Pons (tissue), 1 donor: ENCODE measurements at regions not wholly inside any gene's neighbourhood (a gene's known extent, or its start where the extent isn't known, plus 50 kb on each side); places are given as distances from the start of the nearest gene placed in this dataset.
"Not testable (repeated sequence)": the region's sequence is repeated elsewhere in the genome, so short reads cannot be mapped to it uniquely, and the experiment has no call there.

Source experiments
- DNase-seq: peaks from one replicate; pipeline ENCODE4 v3.0.0-alpha.2; 2016; ENCODE audit warnings: low spot score

DNA sequence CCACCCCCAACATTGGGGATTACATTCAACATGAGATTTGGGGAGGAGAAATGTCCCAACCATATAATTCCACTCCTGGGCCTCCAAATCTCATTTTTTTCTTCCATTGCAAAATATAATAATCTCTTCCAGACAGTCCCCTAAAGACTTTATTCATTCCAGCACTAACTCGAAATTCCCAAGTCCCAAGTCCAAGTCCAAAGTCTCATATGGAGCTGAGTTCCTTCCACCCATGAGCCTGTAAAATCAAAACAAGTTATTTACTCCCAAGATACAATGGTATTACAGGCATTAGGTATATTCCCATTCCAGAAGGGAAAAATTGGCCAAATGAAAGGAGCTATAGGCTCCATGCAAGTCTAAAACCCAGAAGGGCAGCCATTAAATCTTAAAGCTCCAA lies 56.7 kb downstream of the P2RY1 start:
- no peak for DNase-seq

- DNase-seq: no peak
Measured at GRCh38 chr3:152892446-152892845, 57.5 kb downstream of the P2RY1 start.

DNA sequence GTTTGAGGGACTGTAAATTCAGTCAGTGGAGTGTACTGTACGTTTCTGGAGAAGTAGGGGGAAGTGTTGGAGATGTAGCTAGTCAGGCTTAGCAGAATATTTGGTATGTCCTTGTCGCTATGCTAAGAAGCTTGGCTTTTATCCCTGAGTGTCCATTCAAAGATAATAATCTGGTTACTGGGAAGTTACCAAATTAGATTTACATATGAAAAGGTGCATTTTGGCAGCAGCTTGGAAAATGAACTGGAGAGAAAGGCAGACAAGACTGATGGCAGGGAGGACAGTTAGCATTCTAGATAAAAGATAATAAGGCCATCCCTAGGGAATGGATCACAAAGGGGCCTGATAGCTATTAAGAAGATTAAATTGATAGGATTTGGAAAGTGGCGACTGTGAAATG lies 58.7 kb downstream of the P2RY1 start:
- DNase-seq: peak; percentile 15

- DNase-seq: peak; percentile 8
Measured at GRCh38 chr3:152899306-152899705, 64.4 kb downstream of the P2RY1 start.

DNA sequence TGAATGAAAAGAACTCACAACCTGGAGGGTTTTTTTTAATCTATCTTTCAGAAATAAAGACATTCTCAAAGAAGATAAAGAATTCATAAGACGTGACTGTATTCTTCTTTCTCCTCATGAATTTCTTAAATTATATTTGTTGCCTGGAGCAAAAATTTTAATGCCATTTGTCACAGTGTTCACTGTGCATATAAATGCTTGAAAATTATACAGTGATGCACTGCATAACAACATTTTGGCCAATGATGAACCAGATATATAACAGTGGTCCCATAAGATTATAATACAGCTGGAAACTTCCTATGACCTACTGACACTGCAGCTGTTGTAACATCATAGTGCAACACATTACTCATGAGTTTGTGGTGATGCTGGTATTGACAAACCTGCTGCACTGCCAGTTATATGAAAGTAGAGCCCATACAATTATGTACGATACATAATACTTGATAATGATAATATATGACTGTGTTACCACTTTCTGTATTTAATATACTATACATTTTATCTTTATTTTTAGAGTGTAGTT lies 67.3 kb downstream of the P2RY1 start:
- no peak for DNase-seq

DNA sequence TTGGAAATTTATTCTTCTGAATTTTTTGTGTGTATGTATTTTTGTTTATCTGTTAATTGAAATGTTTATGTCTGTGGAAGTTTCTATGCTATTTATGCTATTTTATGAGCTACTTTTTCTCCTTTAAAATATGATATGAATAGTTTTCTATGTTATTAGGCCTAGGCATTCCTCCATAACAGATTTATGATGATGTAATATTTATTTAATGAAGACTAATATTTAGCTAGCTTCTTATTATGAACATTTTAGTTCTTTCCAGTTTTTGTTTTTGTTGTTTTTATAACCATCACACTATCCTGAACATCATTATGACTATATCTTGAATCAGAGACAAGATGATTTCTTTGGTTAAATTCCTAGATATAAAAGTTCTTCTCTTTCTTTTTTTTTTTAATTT lies 70.7 kb downstream of the P2RY1 start:
- no peak for DNase-seq

- DNase-seq: peak; percentile 13
Measured at GRCh38 chr3:152909180-152909883, 74.4 kb downstream of the P2RY1 start.

GRCh38 chr3:152910211-152910610 lies 75.3 kb downstream of the P2RY1 start:
- no peak for DNase-seq

- no peak for DNase-seq
Measured at GRCh38 chr3:152910966-152911365, 76.0 kb downstream of the P2RY1 start.

- DNase-seq: not testable (repeated sequence)
Measured at GRCh38 chr3:152914743-152915142, 79.8 kb downstream of the P2RY1 start.

- DNase-seq: no peak
Measured at GRCh38 chr3:152915695-152916094, 80.8 kb downstream of the P2RY1 start.

GRCh38 chr3:152916753-152917279 lies 81.9 kb downstream of the P2RY1 start:
- no peak for DNase-seq

- DNase-seq: no peak
Measured at GRCh38 chr3:152921351-152921750, 86.4 kb downstream of the P2RY1 start.

- no peak for DNase-seq
Measured at GRCh38 chr3:152922554-152922953, 87.6 kb downstream of the P2RY1 start.

DNA sequence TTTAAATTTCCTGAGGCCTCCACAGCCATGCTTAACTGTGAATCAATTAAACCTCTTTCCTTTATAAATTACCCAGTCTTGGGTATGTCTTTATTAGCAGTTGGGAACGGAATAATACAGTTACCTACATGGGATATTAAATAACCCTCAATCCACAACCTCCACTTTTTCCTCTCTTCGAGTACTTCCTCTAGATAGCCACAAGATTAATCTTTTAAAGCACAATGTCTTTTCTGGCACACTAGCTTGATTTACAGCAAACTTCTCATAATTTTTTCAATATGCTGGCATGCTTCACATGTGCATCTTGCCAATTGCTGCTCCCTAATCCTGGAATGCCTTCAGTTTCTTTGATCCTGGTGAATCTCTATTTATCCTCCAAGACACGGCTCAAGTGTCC lies 92.2 kb downstream of the P2RY1 start:
- DNase-seq: no peak

GRCh38 chr3:152930516-152930915 lies 95.6 kb downstream of the P2RY1 start:
- no peak for DNase-seq

- DNase-seq: no peak
Measured at GRCh38 chr3:152937234-152937633, 102.3 kb downstream of the P2RY1 start.

GRCh38 chr3:152938974-152939636 lies 104.2 kb downstream of the P2RY1 start:
- no peak for DNase-seq

DNA sequence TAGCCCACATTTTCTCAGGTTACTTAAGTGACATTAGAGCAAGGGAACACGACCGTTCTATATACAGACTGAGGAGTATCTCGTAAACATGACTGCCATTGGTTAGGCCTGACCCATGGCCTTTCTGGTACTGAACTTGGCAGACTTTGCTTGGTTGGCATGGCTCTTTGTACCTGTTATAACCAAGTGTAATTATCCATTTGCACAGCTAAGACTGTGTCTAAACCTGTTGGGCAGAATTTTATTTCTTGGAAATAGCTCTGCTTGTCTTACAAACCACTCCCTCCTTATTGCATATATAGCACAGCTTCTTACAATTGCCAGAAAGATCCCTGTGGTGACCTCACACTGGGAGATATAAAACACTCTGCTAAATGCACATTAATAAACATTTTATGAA lies 106.9 kb downstream of the P2RY1 start:
- no peak for DNase-seq

GRCh38 chr3:152942366-152942765 lies 107.4 kb downstream of the P2RY1 start:
- DNase-seq: no peak

- DNase-seq: no peak
Measured at GRCh38 chr3:152943645-152944044, 108.7 kb downstream of the P2RY1 start.

DNA sequence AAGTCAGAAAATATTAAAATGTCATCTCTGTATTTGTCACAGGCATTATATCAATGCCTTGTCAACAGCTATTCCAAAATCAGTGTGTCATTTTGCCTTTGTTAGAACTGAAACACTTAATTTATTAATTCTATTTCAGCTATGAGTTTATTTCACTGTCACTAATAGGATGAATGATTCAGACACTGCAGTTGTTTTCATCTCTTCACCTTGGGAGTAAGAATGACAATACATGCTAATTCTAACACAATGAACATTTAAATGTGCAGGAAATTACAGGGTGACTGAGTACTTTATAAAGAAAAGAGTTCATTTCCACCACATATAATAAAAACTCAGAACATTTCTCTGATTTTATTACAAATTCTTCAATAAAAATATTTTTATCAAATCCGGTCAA lies 109.7 kb downstream of the P2RY1 start:
- DNase-seq: no peak

DNA sequence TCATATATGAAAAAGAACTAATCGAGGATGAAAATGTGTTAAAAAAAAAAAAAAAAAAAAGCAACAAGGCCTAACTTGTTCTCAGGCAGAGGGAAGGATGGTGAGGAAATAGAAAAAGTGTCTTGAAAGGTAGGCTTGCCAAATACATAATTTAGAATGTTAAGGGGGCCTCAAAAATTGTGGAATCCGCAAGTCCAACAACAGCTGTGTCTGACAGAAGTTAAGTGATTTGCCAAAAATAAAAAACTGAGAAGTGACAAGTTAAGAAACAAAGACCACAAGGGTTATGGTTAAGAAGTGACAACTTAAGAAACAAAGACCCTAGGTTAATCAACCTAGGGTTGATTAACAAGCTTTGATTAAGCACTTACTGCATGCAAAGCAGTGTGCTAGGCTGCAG lies 110.6 kb downstream of the P2RY1 start:
- DNase-seq: no peak
